HG03064 (cell line): ENCODE measurements at regions not wholly inside any gene's neighbourhood (a gene's known extent, or its start where the extent isn't known, plus 50 kb on each side); places are given as distances from the start of the nearest gene placed in this dataset.

Experiments used
- ATAC-seq: cut with Tn5 transposase; IDR thresholded peaks from one replicate; pipeline ENCODE4 v1.9.1; 2021; ENCODE audit warnings: low read depth; ENCODE audit not compliant: unreplicated experiment

- ATAC-seq, result no peak
Measured at GRCh38 chr1:162924179-162924578, 63.2 kb upstream of the CCDC190 start.

- no peak for ATAC-seq
Measured at GRCh38 chr1:162922201-162922600, 61.2 kb upstream of the CCDC190 start.

GRCh38 chr1:162921311-162921710, 60.3 kb upstream of the CCDC190 start:
- ATAC-seq, result no peak

- ATAC-seq, result no peak
Measured at GRCh38 chr1:162919034-162919433, 58.1 kb upstream of the CCDC190 start.

GRCh38 chr1:162918151-162918754, 57.3 kb upstream of the CCDC190 start:
- no peak for ATAC-seq

- ATAC-seq, result no peak
Measured at GRCh38 chr1:162916821-162917613, 56.0 kb upstream of the CCDC190 start.

- no peak for ATAC-seq
Measured at GRCh38 chr1:162916407-162916806, 55.4 kb upstream of the CCDC190 start.

- ATAC-seq, result no peak
Measured at GRCh38 chr1:162914601-162915000, 53.6 kb upstream of the CCDC190 start.

GRCh38 chr1:162913345-162913744, 52.4 kb upstream of the CCDC190 start:
- no peak for ATAC-seq

GRCh38 chr1:162912061-162912667, 51.2 kb upstream of the CCDC190 start:
- ATAC-seq, result no peak
